Activated CD4-positive, alpha-beta T cell treated with anti-CD3 and anti-CD28 coated beads, Interleukin-2, Interleukin-6, amounts not matched to agents 100 ng/mL and 50 ng/mL, durations not matched to agents 16 hours and 8 hours (primary cell): ENCODE measurements at regions not wholly inside any gene's neighbourhood (a gene's known extent, or its start where the extent isn't known, plus 50 kb on each side); places are given as distances from the start of the nearest gene placed in this dataset.
"Not testable (repeated sequence)": the region's sequence is repeated elsewhere in the genome, so short reads cannot be mapped to it uniquely, and the experiment has no call there.

Source experiments
- DNase-seq: peaks from one replicate; pipeline ENCODE4 v3.0.0-alpha.2; 2020

- no peak for DNase-seq
Observed at GRCh38 chr2:125925891-125926546, 729.9 kb upstream of the GYPC start.

GRCh38 chr2:125935559-125935958 lies 720.4 kb upstream of the GYPC start:
- DNase-seq, result peak; percentile 1

- DNase-seq, result no peak
Observed at GRCh38 chr2:125942585-125943424, 713.2 kb upstream of the GYPC start.

GRCh38 chr2:125959047-125959446 lies 696.9 kb upstream of the GYPC start:
- no peak for DNase-seq

- no peak for DNase-seq
Observed at GRCh38 chr2:125961739-125962138, 694.2 kb upstream of the GYPC start.

- no peak for DNase-seq
Observed at GRCh38 chr2:125979886-125980285, 676.1 kb upstream of the GYPC start.

- DNase-seq, result no peak
Observed at GRCh38 chr2:125983364-125983763, 672.6 kb upstream of the GYPC start.

GRCh38 chr2:126029316-126029715 lies 626.6 kb upstream of the GYPC start:
- no peak for DNase-seq

GRCh38 chr2:126038861-126039260 lies 617.1 kb upstream of the GYPC start:
- no peak for DNase-seq

GRCh38 chr2:126041391-126042047 lies 614.4 kb upstream of the GYPC start:
- no peak for DNase-seq

- DNase-seq, result no peak
Observed at GRCh38 chr2:126042089-126042488, 613.9 kb upstream of the GYPC start.

GRCh38 chr2:126048719-126049118 lies 607.2 kb upstream of the GYPC start:
- no peak for DNase-seq

- no peak for DNase-seq
Observed at GRCh38 chr2:126049461-126049860, 606.5 kb upstream of the GYPC start.

GRCh38 chr2:126050991-126051736 lies 604.8 kb upstream of the GYPC start:
- DNase-seq, result no peak

GRCh38 chr2:126051737-126052240 lies 604.2 kb upstream of the GYPC start:
- not testable (repeated sequence) for DNase-seq

GRCh38 chr2:126059379-126059778 lies 596.6 kb upstream of the GYPC start:
- DNase-seq, result no peak

- DNase-seq, result no peak
Observed at GRCh38 chr2:126085011-126085795, 570.8 kb upstream of the GYPC start.

- no peak for DNase-seq
Observed at GRCh38 chr2:126100962-126101361, 555.0 kb upstream of the GYPC start.

- DNase-seq, result no peak
Observed at GRCh38 chr2:126106006-126106405, 550.0 kb upstream of the GYPC start.

GRCh38 chr2:126107883-126108282 lies 548.1 kb upstream of the GYPC start:
- DNase-seq, result no peak

GRCh38 chr2:126115975-126116374 lies 540.0 kb upstream of the GYPC start:
- no peak for DNase-seq

- no peak for DNase-seq
Observed at GRCh38 chr2:126117886-126118285, 538.1 kb upstream of the GYPC start.
